ENCODE measurements at regions not wholly inside any gene's neighbourhood (a gene's known extent, or its start where the extent isn't known, plus 50 kb on each side); places are given as distances from the start of the nearest gene placed in this dataset.

GRCh38 chr15:47351501-47351900, 365.8 kb upstream of the SEMA6D start:
- DNase-seq, result no peak

DNA sequence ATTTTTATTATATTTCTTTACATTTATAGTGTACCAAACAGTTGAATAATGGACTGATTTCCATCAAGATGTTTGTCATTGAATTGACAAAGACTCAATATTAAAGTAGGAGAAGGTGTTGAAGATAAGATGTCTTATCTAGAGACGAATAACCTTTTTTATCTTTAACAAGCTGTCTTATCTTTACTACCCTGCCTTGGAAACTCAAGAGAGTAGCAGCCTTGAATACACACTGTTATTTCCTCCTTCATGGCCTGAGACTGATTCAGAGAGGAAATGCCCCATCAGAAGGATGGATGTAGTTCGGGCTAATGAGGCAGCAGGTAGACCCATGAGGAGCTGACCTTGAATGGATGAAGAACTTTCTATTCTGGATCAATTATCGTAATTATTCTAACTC, 365.1 kb upstream of the SEMA6D start:
- no peak for DNase-seq

DNA sequence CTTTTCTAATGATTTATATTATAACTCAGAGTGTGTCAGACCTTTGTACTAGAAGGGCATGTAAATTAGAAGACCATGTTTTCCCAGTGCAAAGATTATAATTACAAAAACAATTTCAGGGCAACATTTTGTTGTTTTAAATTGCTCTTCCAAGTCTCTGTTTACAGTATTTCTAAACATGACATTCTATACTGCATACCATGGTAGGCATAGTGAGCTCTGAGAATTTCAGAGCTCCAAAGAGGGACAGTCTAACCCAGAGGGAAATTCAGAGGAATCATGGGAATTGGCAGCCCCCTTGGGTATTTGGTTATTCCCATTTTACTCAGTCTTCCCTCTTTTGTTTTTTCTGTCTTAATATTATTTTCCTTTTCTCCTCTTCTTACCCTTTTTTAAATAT, 361.5 kb upstream of the SEMA6D start:
- no peak for DNase-seq

GRCh38 chr15:47356297-47356696, 361.0 kb upstream of the SEMA6D start:
- no peak for DNase-seq

GRCh38 chr15:47358876-47359275, 358.4 kb upstream of the SEMA6D start:
- DNase-seq, result no peak

DNA sequence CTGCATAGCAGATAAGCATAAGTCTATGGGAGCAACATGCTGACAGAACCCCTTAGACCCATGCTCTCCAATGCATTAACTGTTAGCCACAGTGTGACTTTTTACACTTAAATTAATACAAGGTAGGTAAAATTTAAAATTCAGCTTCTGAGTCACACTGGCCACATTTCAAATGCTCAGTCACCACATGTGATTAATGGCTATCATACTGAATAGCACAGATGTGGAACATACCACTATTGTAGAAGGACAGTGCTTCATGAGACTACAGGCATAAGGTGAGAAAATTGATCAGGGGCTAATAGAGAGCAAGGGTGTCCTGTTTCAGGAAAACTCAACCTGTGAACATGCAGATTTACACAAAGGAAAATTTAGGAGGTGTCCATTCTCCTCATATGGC, 357.0 kb upstream of the SEMA6D start:
- DNase-seq, result no peak

- no peak for DNase-seq
Observed at GRCh38 chr15:47362118-47362905, 355.0 kb upstream of the SEMA6D start.

- DNase-seq, result no peak
Observed at GRCh38 chr15:47363653-47364052, 353.7 kb upstream of the SEMA6D start.

DNA sequence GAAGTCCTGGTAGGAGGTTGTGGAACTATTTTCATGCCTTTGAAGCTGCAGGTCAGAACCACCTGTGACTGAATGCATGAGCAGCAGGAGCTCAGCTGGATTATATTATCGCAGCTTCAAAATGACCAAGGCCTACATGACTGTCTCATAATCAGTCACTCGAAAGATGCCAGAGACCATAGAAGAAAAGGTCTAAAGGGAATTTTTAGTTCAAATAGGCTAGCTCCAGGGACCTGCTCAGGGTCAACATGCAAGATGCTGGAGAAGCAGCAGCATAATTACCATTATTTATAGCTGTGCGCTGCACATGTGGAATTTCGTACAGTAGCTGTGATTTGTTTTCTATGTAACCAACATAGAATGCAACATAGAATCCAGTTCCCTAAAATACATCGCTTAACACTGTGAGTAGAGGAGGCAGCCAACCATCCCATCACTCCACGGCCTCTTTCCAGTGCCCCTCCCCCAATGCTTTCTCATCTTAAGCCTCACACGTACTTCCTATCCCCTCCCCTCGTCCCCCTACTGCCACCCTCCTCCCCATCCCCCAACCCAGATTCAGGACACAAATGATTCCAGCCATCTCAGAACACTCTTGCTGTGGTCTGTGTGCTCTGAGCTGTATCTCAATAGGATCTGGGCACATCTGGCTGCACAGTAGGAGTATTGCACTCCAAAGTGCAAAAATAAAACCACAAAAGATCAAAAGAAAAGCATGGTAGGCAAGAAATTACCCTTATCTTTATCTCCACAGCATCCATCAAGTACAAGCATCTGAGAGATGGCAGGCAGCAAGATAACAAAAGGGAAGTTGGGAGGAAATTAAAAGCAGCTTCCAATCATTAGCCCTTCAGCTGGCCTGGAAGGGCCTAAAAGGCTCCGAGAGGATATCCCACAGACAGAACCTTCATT, 352.8 kb upstream of the SEMA6D start:
- DNase-seq, result no peak

- DNase-seq, result no peak
Observed at GRCh38 chr15:47366884-47367283, 350.4 kb upstream of the SEMA6D start.

GRCh38 chr15:47367726-47368390, 349.4 kb upstream of the SEMA6D start:
- no peak for DNase-seq

DNA sequence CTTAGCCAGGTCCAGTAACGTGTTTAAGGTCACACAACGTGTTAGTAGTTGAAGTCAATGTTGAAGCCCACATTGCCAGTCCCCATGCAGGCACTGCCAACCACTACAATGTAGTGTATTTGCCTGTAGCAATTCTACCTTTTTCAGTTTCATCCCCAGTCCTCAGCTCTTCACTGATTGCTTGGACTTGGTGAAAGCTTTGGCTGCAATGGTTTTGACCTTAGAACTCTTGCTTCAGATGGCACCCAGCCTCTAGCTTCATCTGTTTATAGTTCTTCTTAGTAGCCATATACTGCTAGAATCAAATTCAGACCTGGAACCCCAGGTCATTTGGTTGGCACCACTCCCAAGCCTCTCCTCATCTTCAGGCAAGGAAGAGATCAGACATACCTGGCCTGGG, 345.4 kb upstream of the SEMA6D start:
- no peak for DNase-seq

DNA sequence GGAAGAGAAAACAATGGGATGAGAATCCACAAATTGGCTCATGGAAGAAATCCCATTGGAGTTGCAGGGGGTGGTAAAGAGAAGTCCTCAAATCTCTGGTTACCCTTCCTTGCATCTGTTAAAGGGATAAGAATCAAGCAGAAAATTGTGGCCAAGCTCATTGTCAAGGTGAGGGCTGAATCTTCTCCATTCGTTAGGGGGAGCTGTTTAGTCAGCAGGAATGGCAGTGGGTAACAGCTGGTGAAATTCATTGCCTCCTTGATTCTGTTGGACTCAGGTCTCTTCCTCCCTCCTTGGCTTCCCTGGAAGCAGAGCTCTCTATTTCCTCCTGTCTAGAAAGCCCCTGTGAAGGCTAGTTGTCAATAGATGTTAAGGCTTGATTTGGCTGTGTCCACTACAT, 343.1 kb upstream of the SEMA6D start:
- no peak for DNase-seq

GRCh38 chr15:47376190-47376589, 341.1 kb upstream of the SEMA6D start:
- no peak for DNase-seq

GRCh38 chr15:47377465-47377864, 339.8 kb upstream of the SEMA6D start:
- no peak for DNase-seq

GRCh38 chr15:47378527-47378926, 338.8 kb upstream of the SEMA6D start:
- no peak for DNase-seq

GRCh38 chr15:47383102-47383501, 334.2 kb upstream of the SEMA6D start:
- no peak for DNase-seq

GRCh38 chr15:47383801-47384200, 333.5 kb upstream of the SEMA6D start:
- DNase-seq, result no peak

DNA sequence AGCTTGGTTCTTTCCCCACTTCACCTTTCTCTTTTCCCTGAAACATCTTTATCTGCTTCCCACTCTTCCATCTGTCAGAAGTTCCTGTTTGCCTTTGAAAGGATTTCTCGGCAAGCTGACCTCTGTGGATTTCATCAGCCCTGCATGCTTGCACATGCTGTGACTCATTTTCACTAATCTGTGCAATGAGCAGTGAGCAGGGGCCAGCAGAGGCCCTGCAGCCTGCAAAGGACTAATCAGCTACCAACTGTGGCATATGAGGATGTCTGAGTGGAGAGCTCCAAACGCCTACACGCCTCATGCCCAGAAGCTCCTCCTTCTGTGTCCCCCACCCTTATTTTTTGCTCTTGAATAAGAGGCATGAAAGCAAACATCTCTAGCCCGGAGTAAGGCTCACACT, 333.0 kb upstream of the SEMA6D start:
- DNase-seq, result no peak

GRCh38 chr15:47384776-47385175, 332.5 kb upstream of the SEMA6D start:
- no peak for DNase-seq

- no peak for DNase-seq
Observed at GRCh38 chr15:47386459-47386858, 330.8 kb upstream of the SEMA6D start.

GRCh38 chr15:47388299-47388698, 329.0 kb upstream of the SEMA6D start:
- no peak for DNase-seq

DNA sequence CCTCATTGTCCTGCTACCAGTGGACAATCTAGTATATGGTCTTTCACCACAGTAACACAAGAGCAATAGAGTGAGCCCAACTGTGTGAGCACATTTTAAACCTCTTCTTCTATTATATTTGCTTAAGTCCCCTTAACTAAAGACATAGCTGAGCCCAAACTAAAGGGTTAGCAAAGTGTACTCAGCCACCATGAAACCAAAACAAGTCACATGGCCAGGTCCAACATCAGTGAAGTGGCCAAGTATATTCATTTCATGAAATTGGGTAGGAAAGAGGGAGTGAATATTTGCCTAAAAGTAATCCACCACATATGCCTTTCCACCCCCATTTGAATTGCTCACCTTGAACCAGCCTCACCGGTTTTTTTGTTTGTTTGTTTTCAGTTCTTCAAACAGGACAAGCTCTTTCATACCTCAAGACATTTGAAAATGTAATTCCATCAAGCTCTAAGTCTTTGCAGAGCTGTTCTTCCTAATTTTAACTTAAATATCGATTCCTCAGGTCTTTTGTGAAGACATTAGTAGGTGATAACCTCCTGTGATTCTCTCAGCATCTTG, 327.0 kb upstream of the SEMA6D start:
- DNase-seq, result no peak

All from activated CD8-positive, alpha-beta memory T cell treated with anti-CD3 and anti-CD28 coated beads, Interleukin-2, amount 50 U/mL, for 4 hours (primary cell).